ENCODE measurements at regions not wholly inside any gene's neighbourhood (a gene's known extent, or its start where the extent isn't known, plus 50 kb on each side); places are given as distances from the start of the nearest gene placed in this dataset.

- no peak for TF ChIP-seq CTCF (IDR thresholded peaks at IDR 0.05)
- TF ChIP-seq POLR2A (IDR thresholded peaks at IDR 0.05) = no peak
These were observed 52.1 kb upstream of the ATP2B1 start for GRCh38 chr12:89760783-89761182.

Data from thyroid gland (tissue), 4 donors.